ENCODE measurements at regions not wholly inside any gene's neighbourhood (a gene's known extent, or its start where the extent isn't known, plus 50 kb on each side); places are given as distances from the start of the nearest gene placed in this dataset.

- Histone ChIP-seq H4K20me1 (replicated peaks; ENCODE audit: control insufficient read depth, extremely low read depth, insufficient read depth, low read length) (no peaks in the 10 kb centered on the region), H3K27me3 (ENCODE audit: control insufficient read depth in 2 of 2, insufficient read depth in 2 of 2, low read length in 2 of 2) (no peaks in the 10 kb centered on the region), H3K79me2 (ENCODE audit: control insufficient read depth, insufficient read depth, low read length) (no peaks in the 10 kb centered on the region), H3K4me2 (ENCODE audit: insufficient read depth, low read length) (no peak overlapping the region), H3K9me3 (replicated peaks; ENCODE audit: control insufficient read depth, insufficient read depth, low read length) (no peaks in the 10 kb centered on the region), H3K36me3 (ENCODE audit: control insufficient read depth in 2 of 2, extremely low read depth in 1 of 2, insufficient read depth in 2 of 2, low read length in 2 of 2) (no peaks in the 10 kb centered on the region), H2AFZ (ENCODE audit: low read depth, low read length) (no peak overlapping the region), H3K9ac (replicated peaks; ENCODE audit: extremely low read depth, insufficient read depth, low read length) (no peak overlapping the region), H3K9me1 (replicated peaks; ENCODE audit: control insufficient read depth, extremely low read depth, insufficient read depth, low read length) (no peaks in the 10 kb centered on the region), H3K4me1 (ENCODE audit: control insufficient read depth, extremely low read depth, insufficient read depth, low read length) (no peaks in the 10 kb centered on the region), H3K27ac (ENCODE audit: insufficient read depth, low read depth, low read length) (no peak overlapping the region), H3K4me3 (replicated peaks in 1 of 3; ENCODE audit: insufficient read depth in 1 of 3, low read depth in 1 of 3, low read length in 3 of 3) (no peak overlapping the region)
- DNase-seq (ENCODE audit: low read depth, low spot score), result no peak
- ChIA-PET POLR2A (no interaction called here), CTCF (no interaction called here)
- FAIRE-seq, result no peak
- intact Hi-C loops (cut with micrococcal nuclease) (no loop called here), dilution Hi-C loops (cut with MboI; ENCODE audit: extremely low pct_ligation_motif_present, low sequenced_read_pairs) (no loop called here)
- no TSS peak for BruUV-seq (replicated peaks)
- TF ChIP-seq, protein P1, sequence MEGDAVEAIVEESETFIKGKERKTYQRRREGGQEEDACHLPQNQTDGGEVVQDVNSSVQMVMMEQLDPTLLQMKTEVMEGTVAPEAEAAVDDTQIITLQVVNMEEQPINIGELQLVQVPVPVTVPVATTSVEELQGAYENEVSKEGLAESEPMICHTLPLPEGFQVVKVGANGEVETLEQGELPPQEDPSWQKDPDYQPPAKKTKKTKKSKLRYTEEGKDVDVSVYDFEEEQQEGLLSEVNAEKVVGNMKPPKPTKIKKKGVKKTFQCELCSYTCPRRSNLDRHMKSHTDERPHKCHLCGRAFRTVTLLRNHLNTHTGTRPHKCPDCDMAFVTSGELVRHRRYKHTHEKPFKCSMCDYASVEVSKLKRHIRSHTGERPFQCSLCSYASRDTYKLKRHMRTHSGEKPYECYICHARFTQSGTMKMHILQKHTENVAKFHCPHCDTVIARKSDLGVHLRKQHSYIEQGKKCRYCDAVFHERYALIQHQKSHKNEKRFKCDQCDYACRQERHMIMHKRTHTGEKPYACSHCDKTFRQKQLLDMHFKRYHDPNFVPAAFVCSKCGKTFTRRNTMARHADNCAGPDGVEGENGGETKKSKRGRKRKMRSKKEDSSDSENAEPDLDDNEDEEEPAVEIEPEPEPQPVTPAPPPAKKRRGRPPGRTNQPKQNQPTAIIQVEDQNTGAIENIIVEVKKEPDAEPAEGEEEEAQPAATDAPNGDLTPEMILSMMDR (IDR thresholded peaks at IDR 0.05; ENCODE audit: extremely low read depth in 1 of 2, insufficient read depth in 1 of 2, low read depth in 1 of 2, low read length in 2 of 2), result no peak
- TF ChIP-seq FOS (IDR thresholded peaks at IDR 0.05; ENCODE audit: borderline replicate concordance, insufficient read depth, low read length) (no peak), MYC (IDR thresholded peaks at IDR 0.05; ENCODE audit: low read depth, low read length) (no peak), POLR2AphosphoS5 (IDR thresholded peaks at IDR 0.05; ENCODE audit: insufficient read depth, low read depth, low read length) (no peak), MAX (IDR thresholded peaks at IDR 0.05; ENCODE audit: insufficient read depth, insufficient read length) (no peak), EZH2 (IDR thresholded peaks at IDR 0.05; ENCODE audit: borderline replicate concordance, low read depth, low read length, severe bottlenecking) (no peak), POLR2A (IDR thresholded peaks at IDR 0.05; ENCODE audit: low read depth, low read length) (no peak), GATA2 (IDR thresholded peaks at IDR 0.05; ENCODE audit: insufficient read depth, insufficient read length, low read depth, low read length) (no peak), JUN (IDR thresholded peaks at IDR 0.05; ENCODE audit: borderline replicate concordance, insufficient read depth, insufficient read length, low read depth) (no peak)
Observed at GRCh38 chr4:43547561-43547960, 655.0 kb downstream of the GRXCR1 start.
